K562 (cell line): ENCODE measurements at regions not wholly inside any gene's neighbourhood (a gene's known extent, or its start where the extent isn't known, plus 50 kb on each side); places are given as distances from the start of the nearest gene placed in this dataset.

ENCODE experiments used
- ATAC-seq: fragments of 200-7000 bp; cut with Tn5 transposase; 3 replicates; pipeline ENCODE4 v1.9.1; 2020; ENCODE audit warnings: moderate library complexity
- BruUV-seq: library from RNA; stranded (reverse); fragments of 400-500 nt; replicated peaks from 2 replicates; lab custom pipeline; 2021; lab: Mats Ljungman, UMichigan
- CTCF ChIA-PET: fragments of 300-600 bp; formaldehyde crosslinking; extraction: SDS; loops from one replicate; lab custom pipeline; 2021; ENCODE audit warnings: low intra/inter-chr PET ratio; lab: Yijun Ruan, JAX
- POLR2A ChIA-PET: fragments of 300-600, 350-650 bp; sonication (Branson Sonifier 250); formaldehyde crosslinking; extraction: SDS; loops from one replicate; lab custom pipeline; 2021; ENCODE audit warnings: antibody characterized with exemption, inconsistent platforms; lab: Yijun Ruan, JAX
- DNase-seq, 4 experiments: peaks; one replicate each; pipeline versions ENCODE4 v3.0.0 to v3.0.0-alpha.2; 2011 to 2018; ENCODE audit warnings: low spot score in 3 of 4, mixed read lengths in 3 of 4; ENCODE audit errors: extremely low read depth in 1 of 4
- FAIRE-seq: peaks from 2 replicates; lab custom pipeline; 2011; peaks lifted over from hg19 to GRCh38; lab: Jason Lieb, UNC
- H2AFZ ChIP-seq: 2 replicates; pipeline ENCODE4 v1.6.0; 2011; ENCODE audit warnings: low read depth, low read length, control low read depth, inconsistent platforms
- H3K27ac ChIP-seq: fragments of 200-600 bp; 3 replicates; pipeline ENCODE4 v1.8.0; 2011; ENCODE audit warnings: low read depth, mild to moderate bottlenecking, control low read depth, inconsistent platforms, low read length, moderate library complexity, mixed read lengths; ENCODE audit errors: extremely low read depth
- H3K27me3 ChIP-seq, 2 experiments: fragments of 300-600 bp in 1 of 2; 2 replicates in 1 of 2; 3 replicates in 1 of 2; pipeline versions ENCODE4 v1.6.0 to v1.8.0; 2011; ENCODE audit warnings: inconsistent platforms in 2 of 2, low read length in 2 of 2, mild to moderate bottlenecking in 1 of 2, mixed read lengths in 1 of 2, moderate library complexity in 1 of 2; ENCODE audit not compliant: control insufficient read depth in 2 of 2, insufficient read depth in 2 of 2
- H3K36me3 ChIP-seq: fragments of 300-600 bp; 3 replicates; pipeline ENCODE4 v1.8.0; 2011; ENCODE audit warnings: mild to moderate bottlenecking, low read length, inconsistent platforms; ENCODE audit not compliant: control insufficient read depth, insufficient read depth
- H3K4me1 ChIP-seq, 2 experiments: fragments of 200-600 bp in 1 of 2; replicated peaks in 1 of 2; 2 replicates in 1 of 2; 3 replicates in 1 of 2; pipeline versions ENCODE4 v1.5.1 to v1.8.0; 2011; ENCODE audit warnings: inconsistent platforms in 2 of 2, low read length in 2 of 2, mild to moderate bottlenecking in 1 of 2, mixed read lengths in 1 of 2, moderate library complexity in 1 of 2; ENCODE audit not compliant: control insufficient read depth in 2 of 2, insufficient read depth in 2 of 2
- H3K4me2 ChIP-seq: 2 replicates; pipeline ENCODE4 v1.6.1; 2011; ENCODE audit warnings: low read length, control low read depth, inconsistent platforms, mixed read lengths; ENCODE audit not compliant: insufficient read depth
- H3K4me3 ChIP-seq: fragments of 200-600 bp; sonication (generic), shearing (Covaris generic); 2 replicates; pipeline ENCODE4 v1.5.1; 2016; ENCODE audit warnings: control low read depth, inconsistent platforms
- H3K79me2 ChIP-seq: fragments of 200-600 bp; 3 replicates; pipeline ENCODE4 v1.8.0; 2011; ENCODE audit warnings: low read length, inconsistent platforms; ENCODE audit not compliant: control insufficient read depth, insufficient read depth
- H3K9ac ChIP-seq, 2 experiments: 2 replicates each; pipeline versions ENCODE4 v1.6.0 to v1.6.1; 2011; ENCODE audit warnings: low read depth in 2 of 2, low read length in 2 of 2, control low read depth in 1 of 2, inconsistent platforms in 1 of 2, mild to moderate bottlenecking in 1 of 2, mixed read lengths in 1 of 2; ENCODE audit not compliant: insufficient read depth in 1 of 2
- H3K9me1 ChIP-seq: one replicate; pipeline ENCODE4 v1.6.0; 2011; ENCODE audit warnings: inconsistent platforms, mild to moderate bottlenecking, low read length, moderate library complexity; ENCODE audit not compliant: control insufficient read depth, insufficient read depth
- H3K9me3 ChIP-seq: replicated peaks from 2 replicates; pipeline ENCODE4 v1.5.1; 2011; ENCODE audit warnings: low read depth, low read length, inconsistent platforms; ENCODE audit not compliant: control insufficient read depth, insufficient read depth
- H4K20me1 ChIP-seq: replicated peaks from 2 replicates; pipeline ENCODE4 v1.6.1; 2011; ENCODE audit warnings: low read length, inconsistent platforms, mixed read lengths; ENCODE audit not compliant: control insufficient read depth, insufficient read depth
- ARID3B ChIP-seq: fragments of 250-450 bp; sonication (Bioruptor Pico); IDR thresholded peaks from 2 replicates; pipeline ENCODE4 v1.4.0; 2020; ENCODE audit warnings: borderline replicate concordance
- CEBPG ChIP-seq, 3 experiments: fragments of 200-800 bp in 1 of 3; sonication (Bioruptor generic) in 1 of 3; sonication (generic) in 1 of 3; formaldehyde crosslinking in 1 of 3; IDR thresholded peaks in 2 of 3; conservative IDR thresholded peaks in 1 of 3; 2 replicates each; pipeline versions ENCODE4 v1.6.1 to v1.8.0; 2016 to 2022; ENCODE audit warnings: missing compliant biosample characterization in 2 of 3, missing genetic modification characterization in 2 of 3, mild to moderate bottlenecking in 1 of 3, missing genetic modification reagents in 1 of 3
- DIDO1 ChIP-seq: fragments of 450-650 bp; IDR thresholded peaks from 2 replicates; pipeline ENCODE4 v1.6.1; 2016; ENCODE audit warnings: low read depth, missing biosample characterization, missing genetic modification characterization
- ESRRA ChIP-seq: fragments of 450-650 bp; IDR thresholded peaks from 2 replicates; pipeline ENCODE4 v1.6.1; 2014; ENCODE audit warnings: low read depth, mild to moderate bottlenecking, moderate library complexity, borderline replicate concordance
- HES1 ChIP-seq: fragments of 450-650 bp; IDR thresholded peaks from 2 replicates; pipeline ENCODE4 v1.6.1; 2016; ENCODE audit warnings: low read depth, mild to moderate bottlenecking, moderate library complexity
- MEIS2 ChIP-seq: fragments of 450-650 bp; IDR thresholded peaks from 2 replicates; pipeline ENCODE4 v1.6.1; 2014; ENCODE audit warnings: mild to moderate bottlenecking; ENCODE audit not compliant: partially characterized antibody
- SMAD4 ChIP-seq: fragments of 250-450 bp; sonication (Bioruptor Pico); conservative IDR thresholded peaks from 2 replicates; pipeline ENCODE4 v1.8.0; 2021; ENCODE audit warnings: inconsistent platforms, mild to moderate bottlenecking, moderate library complexity
- SOX6 ChIP-seq: fragments of 450-650 bp; IDR thresholded peaks from 2 replicates; pipeline ENCODE4 v1.6.1; 2014; ENCODE audit warnings: mild to moderate bottlenecking
- TBL1XR1 ChIP-seq, 2 experiments: IDR thresholded peaks; 2 replicates each; pipeline ENCODE4 v1.6.1; 2012; ENCODE audit warnings: improper control_type of control experiment in 2 of 2, low read length in 2 of 2, mild to moderate bottlenecking in 1 of 2
- WGBS: fragments of 100-300 bp; shearing (Covaris generic); methylation state at CpG from one replicate; pipeline ENCODE4 v1.1.6; 2016; ENCODE audit warnings: low coverage, mixed read lengths; ENCODE audit not compliant: insufficient coverage; ENCODE audit errors: missing lambda C conversion rate; 5-methylcytosine and 5-hydroxymethylcytosine counted together
- in situ Hi-C: fragments of 300-500 bp; cut with MboI; formaldehyde crosslinking; loops from 4 replicates; pipeline ENCODE4 v1.15.0; 2018; ENCODE audit warnings: inconsistent platforms, mixed read lengths
- intact Hi-C: fragments of 100-400 bp; cut with micrococcal nuclease; formaldehyde crosslinking; loops from 2 replicates; pipeline ENCODE4 v1.14.2; 2022

GRCh38 chr9:88835038-88835466 lies 156.2 kb upstream of the S1PR3 start:
- intact Hi-C loops: no loop called here
- no peak for ATAC-seq

More at GRCh38 chr9:88835038-88835466, 156.2 kb upstream of the S1PR3 start:
- H3K27me3 ChIP-seq: no peaks in the 10 kb centered on the region; a peak in 1 of 5 replicates
- H3K9me1 ChIP-seq: no peaks in the 10 kb centered on the region
- no peak overlapping the region for H3K4me2 ChIP-seq
- POLR2A ChIA-PET: no interaction called here
- in situ Hi-C loops: no loop called here
- FAIRE-seq (no peak), DNase-seq (no peak)
- no peak overlapping the region for H3K27ac ChIP-seq
- no peaks in the 10 kb centered on the region for H3K36me3 ChIP-seq
- BruUV-seq: no TSS peak
- no peaks in the 10 kb centered on the region; the same call in 1 of the 2 replicates for H3K9me3 ChIP-seq
- TF ChIP-seq MEIS2 (peak; percentile 22), SMAD4 (CRISPR knock-in tag) (peak; percentile 73), DIDO1 (tag) (no peak), ESRRA (peak; percentile 28; the same call in 1 of the 2 replicates), SOX6 (peak; percentile 26; the same call in 1 of the 2 replicates), TBL1XR1 (IDR thresholded peaks at IDR 0.05; ENCODE audit: low read length in 2 of 2) (0 out of 4 replicates have a peak, but pooled peaks of 1 of the 2 experiments have one; percentile 21), HES1 (peak; percentile 69; the same call in 1 of the 2 replicates), CEBPG (CRISPR knock-in tag; IDR thresholded peaks at IDR 0.05) (no peak), CEBPG (tag; conservative IDR thresholded peaks at IDR 0.05 in 1 of 2, IDR thresholded peaks at IDR 0.05 in 1 of 2) (no peak), ARID3B (CRISPR knock-in tag) (no peak)
- TF ChIP-seq, all 486 proteins: peak for 6
- H3K9ac ChIP-seq: no peak overlapping the region
- H3K4me1 ChIP-seq: no peaks in the 10 kb centered on the region; a peak in 2 of 5 replicates
- H3K79me2 ChIP-seq: no peaks in the 10 kb centered on the region
- no peak overlapping the region for H3K4me3 ChIP-seq
- H4K20me1 ChIP-seq: no peaks in the 10 kb centered on the region
- 0% methylated on average over 1 of the region's 1 CpG for WGBS
- CTCF ChIA-PET: no interaction called here
- H2AFZ ChIP-seq: no peak overlapping the region
